ENCODE measurements at regions not wholly inside any gene's neighbourhood (a gene's known extent, or its start where the extent isn't known, plus 50 kb on each side); places are given as distances from the start of the nearest gene placed in this dataset.

- no peaks in the 10 kb centered on the region for H3K4me1 ChIP-seq (ENCODE audit: insufficient read depth, low read length, poor library complexity, severe bottlenecking)
- no TSS peak for BruUV-seq (replicated peaks)
These were observed 122.1 kb upstream of the KAZN start for GRCh38 chr1:14476170-14476955.

GRCh38 chr1:14478120-14478519 lies 120.4 kb upstream of the KAZN start:
- Histone ChIP-seq H3K4me3 (ENCODE audit: low read depth, low read length, poor library complexity, severe bottlenecking) (no peak overlapping the region), H3K36me3 (ENCODE audit: insufficient read depth, low read length, poor library complexity, severe bottlenecking) (no peaks in the 10 kb centered on the region), H3K4me1 (ENCODE audit: insufficient read depth, low read length, poor library complexity, severe bottlenecking) (no peaks in the 10 kb centered on the region), H3K9me3 (ENCODE audit: low read depth, low read length, poor library complexity, severe bottlenecking) (no peaks in the 10 kb centered on the region), H3K27ac (ENCODE audit: low read depth, low read length, poor library complexity, severe bottlenecking) (no peak overlapping the region), H3K27me3 (replicated peaks; ENCODE audit: insufficient read depth, low read depth, low read length, poor library complexity) (no peaks in the 10 kb centered on the region)
- TF ChIP-seq CTCF (conservative IDR thresholded peaks at IDR 0.05; ENCODE audit: low read depth, low read length) = no peak
- no peak for TF ChIP-seq EZH2 (IDR thresholded peaks at IDR 0.05; ENCODE audit: borderline replicate concordance, low read depth, low read length, poor library complexity, severe bottlenecking)
- CTCF ChIA-PET = no interaction called here
- no peak for DNase-seq (ENCODE audit: low spot score)
- BruUV-seq (replicated peaks) = no TSS peak
- intact Hi-C loops (cut with micrococcal nuclease; ENCODE audit: unreplicated experiment) = no loop called here
- POLR2A ChIA-PET (ENCODE audit: low non-redundant PET) = interaction anchor here (0.6 kb wide), 1 partner anchor 22 kb away, joined by 4 read pairs; no protein-coding TSS in a partner anchor

More at GRCh38 chr1:14476170-14476955, 122.1 kb upstream of the KAZN start:
- ChIA-PET POLR2A (ENCODE audit: low non-redundant PET) (interaction anchor here (0.6 kb wide), 1 partner anchor 617 kb away, joined by 7 read pairs; no protein-coding TSS in a partner anchor), CTCF (interaction anchor here (0.5 kb wide), 1 partner anchor 52 kb away, joined by 9 read pairs; no protein-coding TSS in a partner anchor)
- H3K27ac ChIP-seq (ENCODE audit: low read depth, low read length, poor library complexity, severe bottlenecking) = no peak overlapping the region
- H3K36me3 ChIP-seq (ENCODE audit: insufficient read depth, low read length, poor library complexity, severe bottlenecking) = no peaks in the 10 kb centered on the region
- TF ChIP-seq EZH2 (IDR thresholded peaks at IDR 0.05; ENCODE audit: borderline replicate concordance, low read depth, low read length, poor library complexity, severe bottlenecking) (no peak), CTCF (conservative IDR thresholded peaks at IDR 0.05; ENCODE audit: low read depth, low read length) (no peak)
- H3K27me3 ChIP-seq (replicated peaks; ENCODE audit: insufficient read depth, low read depth, low read length, poor library complexity) = no peaks in the 10 kb centered on the region
- H3K9me3 ChIP-seq (ENCODE audit: low read depth, low read length, poor library complexity, severe bottlenecking) = no peaks in the 10 kb centered on the region
- H3K4me3 ChIP-seq (ENCODE audit: low read depth, low read length, poor library complexity, severe bottlenecking) = no peak overlapping the region
- intact Hi-C loops (cut with micrococcal nuclease; ENCODE audit: unreplicated experiment) = no loop called here
- DNase-seq (ENCODE audit: low spot score) = peak; percentile 47

- no peak for TF ChIP-seq CTCF (conservative IDR thresholded peaks at IDR 0.05; ENCODE audit: low read depth, low read length)
- no peak for TF ChIP-seq EZH2 (IDR thresholded peaks at IDR 0.05; ENCODE audit: borderline replicate concordance, low read depth, low read length, poor library complexity, severe bottlenecking)
- Histone ChIP-seq H3K36me3 (ENCODE audit: insufficient read depth, low read length, poor library complexity, severe bottlenecking) (no peaks in the 10 kb centered on the region), H3K27me3 (replicated peaks; ENCODE audit: insufficient read depth, low read depth, low read length, poor library complexity) (no peaks in the 10 kb centered on the region), H3K4me3 (ENCODE audit: low read depth, low read length, poor library complexity, severe bottlenecking) (no peak overlapping the region), H3K27ac (ENCODE audit: low read depth, low read length, poor library complexity, severe bottlenecking) (no peak overlapping the region), H3K4me1 (ENCODE audit: insufficient read depth, low read length, poor library complexity, severe bottlenecking) (no peaks in the 10 kb centered on the region), H3K9me3 (ENCODE audit: low read depth, low read length, poor library complexity, severe bottlenecking) (no peaks in the 10 kb centered on the region)
- ChIA-PET CTCF (no interaction called here), POLR2A (ENCODE audit: low non-redundant PET) (no interaction called here)
- DNase-seq (ENCODE audit: low spot score) = no peak
- intact Hi-C loops (cut with micrococcal nuclease; ENCODE audit: unreplicated experiment) = no loop called here
- BruUV-seq (replicated peaks) = no TSS peak
These were observed 118.6 kb upstream of the KAZN start for GRCh38 chr1:14479865-14480264.

Data from A673 (cell line).